H1 (cell line): ENCODE measurements at regions not wholly inside any gene's neighbourhood (a gene's known extent, or its start where the extent isn't known, plus 50 kb on each side); places are given as distances from the start of the nearest gene placed in this dataset.

ENCODE experiments used
- BACH1 ChIP-seq: IDR thresholded peaks from 2 replicates; pipeline ENCODE4 v1.6.1; 2012; ENCODE audit warnings: low read length, improper control_type of control experiment
- EZH2 ChIP-seq: fragments of 200-600 bp; sonication (generic); IDR thresholded peaks from 2 replicates; pipeline ENCODE4 v1.7.1; 2012; ENCODE audit warnings: low read depth, mild to moderate bottlenecking, moderate library complexity, low read length, inconsistent platforms; ENCODE audit not compliant: severe bottlenecking
- GABPA ChIP-seq: IDR thresholded peaks from 2 replicates; pipeline ENCODE4 v1.6.1; 2011; ENCODE audit warnings: mild to moderate bottlenecking, low read length, moderate library complexity, borderline replicate concordance; ENCODE audit not compliant: insufficient read depth
- JUN ChIP-seq: IDR thresholded peaks from 2 replicates; pipeline ENCODE4 v1.6.1; 2011; ENCODE audit warnings: low read depth, mild to moderate bottlenecking, improper control_type of control experiment, low read length
- NRF1 ChIP-seq: IDR thresholded peaks from 2 replicates; pipeline ENCODE4 v1.6.1; 2011; ENCODE audit warnings: mild to moderate bottlenecking, low read depth, low read length, improper control_type of control experiment
- POLR2A ChIP-seq, 2 experiments: IDR thresholded peaks; 1 replicate in 1 of 2; 2 replicates in 1 of 2; pipeline ENCODE4 v1.6.1; 2011; ENCODE audit warnings: low read depth in 2 of 2, low read length in 2 of 2, mild to moderate bottlenecking in 2 of 2; ENCODE audit errors: control extremely low read depth in 1 of 2
- RAD21 ChIP-seq, 2 experiments: IDR thresholded peaks in 1 of 2; conservative IDR thresholded peaks in 1 of 2; 2 replicates each; pipeline ENCODE4 v1.6.1; 2011; ENCODE audit warnings: low read depth in 2 of 2, low read length in 2 of 2, improper control_type of control experiment in 1 of 2, inconsistent platforms in 1 of 2, mild to moderate bottlenecking in 1 of 2, moderate library complexity in 1 of 2
- TCF12 ChIP-seq: IDR thresholded peaks from 2 replicates; pipeline ENCODE4 v1.6.1; 2011; ENCODE audit warnings: low read depth, mild to moderate bottlenecking, low read length
- TF ChIP-seq, protein P1 (sequence below): fragments of 300-600 bp; sonication (generic); IDR thresholded peaks from 2 replicates; pipeline ENCODE4 v1.7.1; 2012; ENCODE audit warnings: low read length, moderate library complexity, mild to moderate bottlenecking, inconsistent platforms; ENCODE audit not compliant: insufficient replicate concordance

DNA sequence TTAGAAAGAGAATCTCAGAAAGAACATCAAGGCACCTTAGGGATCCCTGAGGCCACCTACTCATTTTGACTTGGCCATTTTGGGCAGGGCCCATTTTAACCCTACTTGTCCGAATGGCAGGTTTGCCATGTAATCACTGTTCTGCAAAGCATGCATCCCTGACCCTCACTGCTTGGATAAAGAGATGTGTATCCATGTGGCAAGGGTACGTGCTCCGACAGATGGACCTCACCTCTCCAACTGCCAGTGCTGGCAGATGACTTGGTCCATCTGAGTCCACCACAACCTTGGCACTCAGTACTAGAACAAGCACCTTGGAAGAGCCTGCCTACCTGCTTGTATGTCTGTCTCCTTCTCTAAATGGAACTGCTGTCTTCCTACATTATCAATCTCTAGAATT lies 139.4 kb downstream of the SPATA19 start (continued):
- TF ChIP-seq, protein P1, sequence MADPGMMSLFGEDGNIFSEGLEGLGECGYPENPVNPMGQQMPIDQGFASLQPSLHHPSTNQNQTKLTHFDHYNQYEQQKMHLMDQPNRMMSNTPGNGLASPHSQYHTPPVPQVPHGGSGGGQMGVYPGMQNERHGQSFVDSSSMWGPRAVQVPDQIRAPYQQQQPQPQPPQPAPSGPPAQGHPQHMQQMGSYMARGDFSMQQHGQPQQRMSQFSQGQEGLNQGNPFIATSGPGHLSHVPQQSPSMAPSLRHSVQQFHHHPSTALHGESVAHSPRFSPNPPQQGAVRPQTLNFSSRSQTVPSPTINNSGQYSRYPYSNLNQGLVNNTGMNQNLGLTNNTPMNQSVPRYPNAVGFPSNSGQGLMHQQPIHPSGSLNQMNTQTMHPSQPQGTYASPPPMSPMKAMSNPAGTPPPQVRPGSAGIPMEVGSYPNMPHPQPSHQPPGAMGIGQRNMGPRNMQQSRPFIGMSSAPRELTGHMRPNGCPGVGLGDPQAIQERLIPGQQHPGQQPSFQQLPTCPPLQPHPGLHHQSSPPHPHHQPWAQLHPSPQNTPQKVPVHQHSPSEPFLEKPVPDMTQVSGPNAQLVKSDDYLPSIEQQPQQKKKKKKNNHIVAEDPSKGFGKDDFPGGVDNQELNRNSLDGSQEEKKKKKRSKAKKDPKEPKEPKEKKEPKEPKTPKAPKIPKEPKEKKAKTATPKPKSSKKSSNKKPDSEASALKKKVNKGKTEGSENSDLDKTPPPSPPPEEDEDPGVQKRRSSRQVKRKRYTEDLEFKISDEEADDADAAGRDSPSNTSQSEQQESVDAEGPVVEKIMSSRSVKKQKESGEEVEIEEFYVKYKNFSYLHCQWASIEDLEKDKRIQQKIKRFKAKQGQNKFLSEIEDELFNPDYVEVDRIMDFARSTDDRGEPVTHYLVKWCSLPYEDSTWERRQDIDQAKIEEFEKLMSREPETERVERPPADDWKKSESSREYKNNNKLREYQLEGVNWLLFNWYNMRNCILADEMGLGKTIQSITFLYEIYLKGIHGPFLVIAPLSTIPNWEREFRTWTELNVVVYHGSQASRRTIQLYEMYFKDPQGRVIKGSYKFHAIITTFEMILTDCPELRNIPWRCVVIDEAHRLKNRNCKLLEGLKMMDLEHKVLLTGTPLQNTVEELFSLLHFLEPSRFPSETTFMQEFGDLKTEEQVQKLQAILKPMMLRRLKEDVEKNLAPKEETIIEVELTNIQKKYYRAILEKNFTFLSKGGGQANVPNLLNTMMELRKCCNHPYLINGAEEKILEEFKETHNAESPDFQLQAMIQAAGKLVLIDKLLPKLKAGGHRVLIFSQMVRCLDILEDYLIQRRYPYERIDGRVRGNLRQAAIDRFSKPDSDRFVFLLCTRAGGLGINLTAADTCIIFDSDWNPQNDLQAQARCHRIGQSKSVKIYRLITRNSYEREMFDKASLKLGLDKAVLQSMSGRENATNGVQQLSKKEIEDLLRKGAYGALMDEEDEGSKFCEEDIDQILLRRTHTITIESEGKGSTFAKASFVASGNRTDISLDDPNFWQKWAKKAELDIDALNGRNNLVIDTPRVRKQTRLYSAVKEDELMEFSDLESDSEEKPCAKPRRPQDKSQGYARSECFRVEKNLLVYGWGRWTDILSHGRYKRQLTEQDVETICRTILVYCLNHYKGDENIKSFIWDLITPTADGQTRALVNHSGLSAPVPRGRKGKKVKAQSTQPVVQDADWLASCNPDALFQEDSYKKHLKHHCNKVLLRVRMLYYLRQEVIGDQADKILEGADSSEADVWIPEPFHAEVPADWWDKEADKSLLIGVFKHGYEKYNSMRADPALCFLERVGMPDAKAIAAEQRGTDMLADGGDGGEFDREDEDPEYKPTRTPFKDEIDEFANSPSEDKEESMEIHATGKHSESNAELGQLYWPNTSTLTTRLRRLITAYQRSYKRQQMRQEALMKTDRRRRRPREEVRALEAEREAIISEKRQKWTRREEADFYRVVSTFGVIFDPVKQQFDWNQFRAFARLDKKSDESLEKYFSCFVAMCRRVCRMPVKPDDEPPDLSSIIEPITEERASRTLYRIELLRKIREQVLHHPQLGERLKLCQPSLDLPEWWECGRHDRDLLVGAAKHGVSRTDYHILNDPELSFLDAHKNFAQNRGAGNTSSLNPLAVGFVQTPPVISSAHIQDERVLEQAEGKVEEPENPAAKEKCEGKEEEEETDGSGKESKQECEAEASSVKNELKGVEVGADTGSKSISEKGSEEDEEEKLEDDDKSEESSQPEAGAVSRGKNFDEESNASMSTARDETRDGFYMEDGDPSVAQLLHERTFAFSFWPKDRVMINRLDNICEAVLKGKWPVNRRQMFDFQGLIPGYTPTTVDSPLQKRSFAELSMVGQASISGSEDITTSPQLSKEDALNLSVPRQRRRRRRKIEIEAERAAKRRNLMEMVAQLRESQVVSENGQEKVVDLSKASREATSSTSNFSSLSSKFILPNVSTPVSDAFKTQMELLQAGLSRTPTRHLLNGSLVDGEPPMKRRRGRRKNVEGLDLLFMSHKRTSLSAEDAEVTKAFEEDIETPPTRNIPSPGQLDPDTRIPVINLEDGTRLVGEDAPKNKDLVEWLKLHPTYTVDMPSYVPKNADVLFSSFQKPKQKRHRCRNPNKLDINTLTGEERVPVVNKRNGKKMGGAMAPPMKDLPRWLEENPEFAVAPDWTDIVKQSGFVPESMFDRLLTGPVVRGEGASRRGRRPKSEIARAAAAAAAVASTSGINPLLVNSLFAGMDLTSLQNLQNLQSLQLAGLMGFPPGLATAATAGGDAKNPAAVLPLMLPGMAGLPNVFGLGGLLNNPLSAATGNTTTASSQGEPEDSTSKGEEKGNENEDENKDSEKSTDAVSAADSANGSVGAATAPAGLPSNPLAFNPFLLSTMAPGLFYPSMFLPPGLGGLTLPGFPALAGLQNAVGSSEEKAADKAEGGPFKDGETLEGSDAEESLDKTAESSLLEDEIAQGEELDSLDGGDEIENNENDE = no peak
- TF ChIP-seq EZH2 = no peak
- TF ChIP-seq POLR2A (IDR thresholded peaks at IDR 0.05; ENCODE audit: control extremely low read depth in 1 of 2, low read depth in 2 of 2, low read length in 2 of 2) = no peak
- TF ChIP-seq BACH1 = no peak
- TF ChIP-seq TCF12 = no peak
- TF ChIP-seq GABPA = no peak
- no peak for TF ChIP-seq RAD21 (IDR thresholded peaks at IDR 0.05 in 1 of 2, conservative IDR thresholded peaks at IDR 0.05 in 1 of 2; ENCODE audit: low read depth in 2 of 2, low read length in 2 of 2)
- no peak for TF ChIP-seq NRF1
- TF ChIP-seq JUN = no peak
